Neural cell (in vitro differentiated cells): ENCODE measurements at regions not wholly inside any gene's neighbourhood (a gene's known extent, or its start where the extent isn't known, plus 50 kb on each side); places are given as distances from the start of the nearest gene placed in this dataset.

Source experiments
- H2AFZ ChIP-seq: fragments of 200-600, 300-800 bp; sonication (generic), shearing (Covaris generic); 2 replicates; pipeline ENCODE4 v1.6.0; 2014; ENCODE audit warnings: low read depth, mild to moderate bottlenecking, antibody characterized with exemption, low read length, moderate library complexity
- H3F3A ChIP-seq: fragments of 200-600 bp; shearing (Covaris generic); 2 replicates; pipeline ENCODE4 v1.6.1; 2016; ENCODE audit warnings: mild to moderate bottlenecking, moderate library complexity, mixed read lengths, antibody characterized with exemption, low read length; ENCODE audit not compliant: insufficient read depth, poor library complexity, severe bottlenecking
- H3K27ac ChIP-seq: fragments of 200-600, 300-800 bp; sonication (generic), shearing (Covaris generic); 2 replicates; pipeline ENCODE4 v1.5.1; 2014; ENCODE audit warnings: mild to moderate bottlenecking, low read length, moderate library complexity
- H3K27me3 ChIP-seq: fragments of 300-800, 200-600 bp; sonication (generic), shearing (Covaris generic); 2 replicates; pipeline ENCODE4 v1.6.0; 2014; ENCODE audit warnings: mild to moderate bottlenecking, low read depth, low read length, moderate library complexity; ENCODE audit not compliant: insufficient read depth
- H3K36me3 ChIP-seq: fragments of 300-800, 200-600 bp; sonication (generic), shearing (Covaris generic); 2 replicates; pipeline ENCODE4 v1.5.1; 2014; ENCODE audit warnings: mild to moderate bottlenecking, antibody characterized with exemption, low read length, moderate library complexity; ENCODE audit not compliant: insufficient read depth
- H3K4me2 ChIP-seq: fragments of 300-800, 200-600 bp; sonication (generic), shearing (Covaris generic); 2 replicates; pipeline ENCODE4 v1.6.0; 2014; ENCODE audit warnings: mild to moderate bottlenecking, low read length
- H3K4me3 ChIP-seq: fragments of 300-800, 200-600 bp; sonication (generic), shearing (Covaris generic); 2 replicates; pipeline ENCODE4 v1.5.1; 2014; ENCODE audit warnings: mild to moderate bottlenecking, low read length, moderate library complexity
- H3K79me2 ChIP-seq: fragments of 200-600 bp; shearing (Covaris generic); replicated peaks from 2 replicates; pipeline ENCODE4 v1.6.0; 2014; ENCODE audit warnings: mild to moderate bottlenecking, low read length, moderate library complexity; ENCODE audit not compliant: insufficient read depth
- H3K9ac ChIP-seq: fragments of 300-800, 200-600 bp; sonication (generic), shearing (Covaris generic); 2 replicates; pipeline ENCODE4 v1.6.1; 2016; ENCODE audit warnings: mild to moderate bottlenecking, low read length, mixed read lengths
- H3K9me2 ChIP-seq: fragments of 200-600 bp; shearing (Covaris generic); 2 replicates; pipeline ENCODE4 v1.6.1; 2016; ENCODE audit warnings: mild to moderate bottlenecking, low read length, mixed read lengths; ENCODE audit not compliant: insufficient read depth
- H3K9me3 ChIP-seq: fragments of 200-600, 300-800 bp; sonication (generic), shearing (Covaris generic); 2 replicates; pipeline ENCODE4 v1.6.1; 2016; ENCODE audit warnings: mild to moderate bottlenecking, mixed run types, low read length, moderate library complexity, mixed read lengths
- H4K20me1 ChIP-seq: fragments of 200-600 bp; shearing (Covaris generic); 2 replicates; pipeline ENCODE4 v1.6.1; 2016; ENCODE audit warnings: mild to moderate bottlenecking, mixed run types; ENCODE audit not compliant: insufficient read depth
- CTCF ChIP-seq: fragments of 450-650 bp; IDR thresholded peaks from 2 replicates; pipeline ENCODE4 v1.5.1; 2014; ENCODE audit warnings: antibody characterized with exemption, mild to moderate bottlenecking, moderate library complexity; ENCODE audit not compliant: poor library complexity, severe bottlenecking
- EP300 ChIP-seq: fragments of 450-650 bp; conservative IDR thresholded peaks from 2 replicates; pipeline ENCODE4 v1.6.1; 2014; ENCODE audit warnings: antibody characterized with exemption, mild to moderate bottlenecking, moderate library complexity; ENCODE audit not compliant: poor library complexity, severe bottlenecking
- EZH2 ChIP-seq: fragments of 200-600, 300-800 bp; shearing (Covaris generic), sonication (generic); IDR thresholded peaks from 2 replicates; pipeline ENCODE4 v1.6.1; 2014; ENCODE audit warnings: antibody characterized with exemption, low read length, borderline replicate concordance, mild to moderate bottlenecking; ENCODE audit not compliant: insufficient read depth, poor library complexity, severe bottlenecking
- MXI1 ChIP-seq: fragments of 450-650 bp; conservative IDR thresholded peaks from 2 replicates; pipeline ENCODE4 v1.6.1; 2014; ENCODE audit warnings: antibody characterized with exemption, mild to moderate bottlenecking; ENCODE audit not compliant: poor library complexity, severe bottlenecking
- POLR2AphosphoS5 ChIP-seq: IDR thresholded peaks from 2 replicates; pipeline ENCODE4 v1.6.1; 2012
- RAD21 ChIP-seq: fragments of 450-650 bp; conservative IDR thresholded peaks from 2 replicates; pipeline ENCODE4 v1.6.1; 2014; ENCODE audit warnings: antibody characterized with exemption, mild to moderate bottlenecking, moderate library complexity
- REST ChIP-seq: IDR thresholded peaks from 2 replicates; pipeline ENCODE4 v1.6.1; 2012; ENCODE audit warnings: borderline replicate concordance
- SMC3 ChIP-seq: fragments of 450-650 bp; conservative IDR thresholded peaks from 2 replicates; pipeline ENCODE4 v1.6.1; 2014; ENCODE audit warnings: antibody characterized with exemption, mild to moderate bottlenecking, moderate library complexity; ENCODE audit not compliant: poor library complexity
- TAF1 ChIP-seq: IDR thresholded peaks from 2 replicates; pipeline ENCODE4 v1.6.1; 2012; ENCODE audit warnings: low read depth

DNA sequence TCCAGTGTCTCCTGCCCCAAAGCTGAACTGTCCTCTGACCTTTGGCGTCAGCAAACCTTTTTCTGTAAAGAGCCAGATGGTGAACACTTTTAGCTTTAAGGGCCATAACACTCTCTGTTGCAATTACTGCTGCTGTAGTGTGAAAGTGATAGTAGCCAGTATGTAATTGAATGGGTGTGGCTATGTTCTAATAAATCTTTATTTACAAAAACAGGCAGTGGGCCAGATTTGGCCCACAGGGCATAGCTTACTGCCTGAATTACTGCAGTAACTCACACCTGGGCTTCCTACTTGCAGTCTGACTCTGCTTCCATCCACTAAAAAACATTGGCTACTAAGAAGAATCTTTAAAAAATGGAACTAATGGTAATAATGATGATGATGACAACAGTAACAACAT, 68.0 kb upstream of the SLC6A11 start:
- Histone ChIP-seq H3K4me2 (no peak overlapping the region), H3K27ac (no peak overlapping the region), H3K79me2 (no peaks in the 10 kb centered on the region), H3K4me3 (no peak overlapping the region), H3K9ac (no peak overlapping the region), H3F3A (no peaks in the 10 kb centered on the region), H3K27me3 (peaks cover 28% of the 10 kb centered on the region), H3K9me2 (no peaks in the 10 kb centered on the region), H4K20me1 (no peaks in the 10 kb centered on the region), H2AFZ (no peak overlapping the region), H3K36me3 (no peaks in the 10 kb centered on the region), H3K9me3 (no peaks in the 10 kb centered on the region)
- TF ChIP-seq POLR2AphosphoS5 (no peak), EP300 (no peak), TAF1 (no peak), SMC3 (no peak), MXI1 (no peak), EZH2 (no peak), CTCF (no peak), REST (no peak), RAD21 (no peak)

- Histone ChIP-seq H2AFZ (no peak overlapping the region), H3K4me3 (no peak overlapping the region), H3K27me3 (peaks cover 57% of the 10 kb centered on the region), H3K36me3 (no peaks in the 10 kb centered on the region), H3K9ac (no peak overlapping the region), H3K27ac (no peak overlapping the region), H3K4me2 (no peak overlapping the region), H3F3A (no peaks in the 10 kb centered on the region), H3K9me2 (no peaks in the 10 kb centered on the region), H3K9me3 (no peaks in the 10 kb centered on the region), H3K79me2 (no peaks in the 10 kb centered on the region), H4K20me1 (no peaks in the 10 kb centered on the region)
- TF ChIP-seq CTCF (no peak), POLR2AphosphoS5 (no peak), RAD21 (no peak), SMC3 (no peak), REST (no peak), EZH2 (no peak), MXI1 (no peak), EP300 (no peak), TAF1 (no peak)
Observed at GRCh38 chr3:10753964-10754363, 62.1 kb upstream of the SLC6A11 start.
